B cell (primary cell): ENCODE measurements at regions not wholly inside any gene's neighbourhood (a gene's known extent, or its start where the extent isn't known, plus 50 kb on each side); places are given as distances from the start of the nearest gene placed in this dataset.

Experiments
- EZH2 ChIP-seq: IDR thresholded peaks from 2 replicates; pipeline ENCODE4 v1.6.1; 2012; ENCODE audit warnings: borderline replicate concordance, low read depth, mild to moderate bottlenecking, moderate library complexity, low read length; ENCODE audit not compliant: insufficient read depth, poor library complexity, severe bottlenecking
- TF ChIP-seq, protein P1 (sequence below): fragments of 200-600 bp; IDR thresholded peaks from one replicate; pipeline ENCODE4 v1.8.0; 2022; ENCODE audit warnings: antibody characterized with exemption, mild to moderate bottlenecking

DNA sequence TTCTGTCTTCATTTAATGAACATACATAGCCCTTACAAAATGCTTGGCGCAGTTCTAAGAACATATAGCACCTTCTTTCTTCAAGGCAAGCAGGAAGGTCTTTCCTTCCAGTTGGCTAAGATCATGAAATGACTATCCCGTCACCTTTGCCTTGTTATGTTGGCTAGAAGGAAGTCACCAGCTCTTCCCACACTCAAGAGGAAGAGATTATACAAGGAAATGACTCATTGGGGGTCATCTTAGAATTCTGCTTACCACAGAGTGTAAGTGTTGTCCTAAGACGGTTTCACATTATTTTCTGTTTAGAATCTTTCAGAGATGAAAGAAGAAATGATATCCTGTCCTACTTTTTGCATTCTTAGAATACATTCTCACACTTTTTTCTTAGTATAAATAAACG is 808.0 kb upstream of the LUZP2 start:
- TF ChIP-seq, protein P1, sequence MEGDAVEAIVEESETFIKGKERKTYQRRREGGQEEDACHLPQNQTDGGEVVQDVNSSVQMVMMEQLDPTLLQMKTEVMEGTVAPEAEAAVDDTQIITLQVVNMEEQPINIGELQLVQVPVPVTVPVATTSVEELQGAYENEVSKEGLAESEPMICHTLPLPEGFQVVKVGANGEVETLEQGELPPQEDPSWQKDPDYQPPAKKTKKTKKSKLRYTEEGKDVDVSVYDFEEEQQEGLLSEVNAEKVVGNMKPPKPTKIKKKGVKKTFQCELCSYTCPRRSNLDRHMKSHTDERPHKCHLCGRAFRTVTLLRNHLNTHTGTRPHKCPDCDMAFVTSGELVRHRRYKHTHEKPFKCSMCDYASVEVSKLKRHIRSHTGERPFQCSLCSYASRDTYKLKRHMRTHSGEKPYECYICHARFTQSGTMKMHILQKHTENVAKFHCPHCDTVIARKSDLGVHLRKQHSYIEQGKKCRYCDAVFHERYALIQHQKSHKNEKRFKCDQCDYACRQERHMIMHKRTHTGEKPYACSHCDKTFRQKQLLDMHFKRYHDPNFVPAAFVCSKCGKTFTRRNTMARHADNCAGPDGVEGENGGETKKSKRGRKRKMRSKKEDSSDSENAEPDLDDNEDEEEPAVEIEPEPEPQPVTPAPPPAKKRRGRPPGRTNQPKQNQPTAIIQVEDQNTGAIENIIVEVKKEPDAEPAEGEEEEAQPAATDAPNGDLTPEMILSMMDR, result no peak
- no peak for TF ChIP-seq EZH2
